ENCODE measurements at regions not wholly inside any gene's neighbourhood (a gene's known extent, or its start where the extent isn't known, plus 50 kb on each side); places are given as distances from the start of the nearest gene placed in this dataset.

DNA sequence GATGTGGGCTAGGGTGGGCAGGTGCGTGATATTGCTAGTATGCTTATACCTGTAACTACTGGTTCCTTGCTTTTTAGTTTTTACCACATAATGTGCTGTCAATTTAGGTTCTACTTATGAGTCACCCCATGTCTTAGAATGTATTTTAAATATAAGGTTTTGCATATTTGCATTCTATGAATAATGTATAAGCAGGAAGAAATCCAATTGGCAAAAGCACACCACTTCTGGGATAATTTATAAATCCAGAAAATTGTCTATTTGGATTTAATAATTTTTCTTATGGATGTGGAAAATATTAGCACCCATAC is 421.6 kb downstream of the PCDH7 start:
- Histone ChIP-seq H2BK12ac (ENCODE audit: low read length in 2 of 2) (no peak overlapping the region), H2BK5ac (ENCODE audit: low read depth, low read length, poor library complexity, severe bottlenecking) (no peak overlapping the region), H3K4me1 (ENCODE audit: control insufficient read depth, insufficient read depth, low read depth, low read length) (no peaks in the 10 kb centered on the region), H4K91ac (ENCODE audit: low read length) (no peak overlapping the region), H3K23ac (ENCODE audit: low read length in 2 of 2) (no peak overlapping the region), H4K8ac (ENCODE audit: low read length) (no peak overlapping the region), H3K14ac (ENCODE audit: low read length in 2 of 2) (no peak overlapping the region), H2BK15ac (ENCODE audit: low read depth, poor library complexity, severe bottlenecking) (no peak overlapping the region), H2AK5ac (ENCODE audit: low read length, severe bottlenecking) (no peak overlapping the region), H3K36me3 (ENCODE audit: control insufficient read depth in 1 of 2, insufficient read depth in 2 of 2, low read depth in 1 of 2, low read length in 2 of 2) (no peaks in the 10 kb centered on the region), H3K4me2 (ENCODE audit: low read length, poor library complexity, severe bottlenecking) (no peak overlapping the region), H3K27me3 (ENCODE audit: control insufficient read depth in 1 of 2, insufficient read depth in 1 of 2, low read length in 2 of 2) (no peaks in the 10 kb centered on the region), H3K79me1 (replicated peaks; ENCODE audit: low read length, poor library complexity, severe bottlenecking) (no peaks in the 10 kb centered on the region), H3K4ac (ENCODE audit: low read depth in 1 of 2, low read length in 2 of 2) (no peak overlapping the region), H3K27ac (ENCODE audit: low read length, poor library complexity, severe bottlenecking) (no peak overlapping the region), H3K4me3 (ENCODE audit: insufficient read depth in 1 of 2, low read depth in 1 of 2, low read length in 2 of 2) (no peak overlapping the region), H2AFZ (ENCODE audit: low read depth, low read length) (no peak overlapping the region), H3K9me3 (ENCODE audit: control insufficient read depth, low read length) (no peaks in the 10 kb centered on the region), H3K18ac (ENCODE audit: low read depth in 1 of 2, low read length in 2 of 2) (no peak overlapping the region), H2BK120ac (ENCODE audit: low read depth, low read length) (no peak overlapping the region), H3K9ac (ENCODE audit: low read length) (no peak overlapping the region)
- no CpG with 5 or more reads among the region's 1 CpG for WGBS
- DNase-seq, result no peak

DNA sequence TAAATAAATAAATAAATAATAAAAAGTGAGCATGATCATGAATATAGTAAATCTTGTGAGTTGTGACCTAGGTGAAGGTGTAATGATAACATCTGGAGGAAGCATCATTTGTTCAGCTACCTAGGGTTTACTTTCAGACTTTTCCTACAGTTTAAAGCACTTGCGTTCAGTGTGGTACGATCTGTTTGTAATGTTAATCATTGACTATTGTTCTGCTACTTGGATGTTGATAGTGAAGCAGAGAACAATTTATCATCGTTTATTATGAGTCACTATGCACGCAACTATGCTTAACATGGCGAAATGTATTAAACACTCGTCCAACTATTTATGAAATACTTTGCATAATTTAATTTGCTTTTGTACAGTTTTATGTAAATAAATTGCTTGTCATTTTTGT is 426.2 kb downstream of the PCDH7 start:
- Histone ChIP-seq H3K36me3 (ENCODE audit: control insufficient read depth in 1 of 2, insufficient read depth in 2 of 2, low read depth in 1 of 2, low read length in 2 of 2) (no peaks in the 10 kb centered on the region), H3K27ac (ENCODE audit: low read length, poor library complexity, severe bottlenecking) (no peak overlapping the region), H3K14ac (ENCODE audit: low read length in 2 of 2) (no peak overlapping the region), H3K23ac (ENCODE audit: low read length in 2 of 2) (no peak overlapping the region), H3K9ac (ENCODE audit: low read length) (no peak overlapping the region), H3K79me1 (replicated peaks; ENCODE audit: low read length, poor library complexity, severe bottlenecking) (no peaks in the 10 kb centered on the region), H3K4ac (ENCODE audit: low read depth in 1 of 2, low read length in 2 of 2) (no peak overlapping the region), H4K8ac (ENCODE audit: low read length) (no peak overlapping the region), H2BK5ac (ENCODE audit: low read depth, low read length, poor library complexity, severe bottlenecking) (no peak overlapping the region), H3K4me2 (ENCODE audit: low read length, poor library complexity, severe bottlenecking) (no peak overlapping the region), H3K18ac (ENCODE audit: low read depth in 1 of 2, low read length in 2 of 2) (no peak overlapping the region), H2BK12ac (ENCODE audit: low read length in 2 of 2) (no peak overlapping the region), H2AFZ (ENCODE audit: low read depth, low read length) (no peak overlapping the region), H3K27me3 (ENCODE audit: control insufficient read depth in 1 of 2, insufficient read depth in 1 of 2, low read length in 2 of 2) (no peaks in the 10 kb centered on the region), H2BK15ac (ENCODE audit: low read depth, poor library complexity, severe bottlenecking) (no peak overlapping the region), H2AK5ac (ENCODE audit: low read length, severe bottlenecking) (no peak overlapping the region), H2BK120ac (ENCODE audit: low read depth, low read length) (no peak overlapping the region), H3K4me3 (ENCODE audit: insufficient read depth in 1 of 2, low read depth in 1 of 2, low read length in 2 of 2) (no peak overlapping the region), H4K91ac (ENCODE audit: low read length) (no peak overlapping the region), H3K4me1 (ENCODE audit: control insufficient read depth, insufficient read depth, low read depth, low read length) (no peaks in the 10 kb centered on the region), H3K9me3 (ENCODE audit: control insufficient read depth, low read length) (no peaks in the 10 kb centered on the region)
- WGBS, result 88% methylated on average over 2 of the region's 6 CpGs
- DNase-seq, result no peak

DNA sequence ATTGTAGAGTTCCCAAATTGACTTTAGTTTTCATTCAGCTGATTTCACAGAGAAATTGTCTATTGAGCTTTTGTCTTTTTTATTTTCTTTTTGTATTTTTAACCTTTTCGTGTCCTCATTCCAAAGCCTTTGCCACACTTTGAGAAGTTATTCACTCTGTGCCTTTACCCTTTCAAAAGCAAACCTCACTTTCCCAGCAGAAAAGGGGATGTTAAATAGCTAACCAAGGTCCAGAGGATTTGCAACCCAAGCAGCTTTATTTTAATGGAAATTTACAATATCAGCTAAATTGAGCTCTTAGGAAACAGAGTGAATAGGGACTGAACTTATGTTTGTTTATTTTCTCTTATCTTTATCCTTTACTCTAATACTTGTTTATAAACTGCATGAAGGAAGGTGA is 428.8 kb downstream of the PCDH7 start:
- H3K9me3 ChIP-seq (ENCODE audit: control insufficient read depth, low read length), result no peaks in the 10 kb centered on the region
- H3K36me3 ChIP-seq (ENCODE audit: control insufficient read depth in 1 of 2, insufficient read depth in 2 of 2, low read depth in 1 of 2, low read length in 2 of 2), result no peaks in the 10 kb centered on the region
- no peak overlapping the region for H3K18ac ChIP-seq (ENCODE audit: low read depth in 1 of 2, low read length in 2 of 2)
- no peaks in the 10 kb centered on the region for H3K79me1 ChIP-seq (replicated peaks; ENCODE audit: low read length, poor library complexity, severe bottlenecking)
- H3K23ac ChIP-seq (ENCODE audit: low read length in 2 of 2), result no peak overlapping the region
- H3K4me3 ChIP-seq (ENCODE audit: insufficient read depth in 1 of 2, low read depth in 1 of 2, low read length in 2 of 2), result no peak overlapping the region
- H2BK5ac ChIP-seq (ENCODE audit: low read depth, low read length, poor library complexity, severe bottlenecking), result no peak overlapping the region
- no peak for DNase-seq
- no peaks in the 10 kb centered on the region for H3K4me1 ChIP-seq (ENCODE audit: control insufficient read depth, insufficient read depth, low read depth, low read length)
- H3K27me3 ChIP-seq (ENCODE audit: control insufficient read depth in 1 of 2, insufficient read depth in 1 of 2, low read length in 2 of 2), result no peaks in the 10 kb centered on the region
- no peak overlapping the region for H2BK120ac ChIP-seq (ENCODE audit: low read depth, low read length)
- H3K27ac ChIP-seq (ENCODE audit: low read length, poor library complexity, severe bottlenecking), result no peak overlapping the region
- no peak overlapping the region for H2AK5ac ChIP-seq (ENCODE audit: low read length, severe bottlenecking)
- no peak overlapping the region for H3K4me2 ChIP-seq (ENCODE audit: low read length, poor library complexity, severe bottlenecking)
- 40% methylated on average over 1 of the region's 1 CpG for WGBS
- H3K14ac ChIP-seq (ENCODE audit: low read length in 2 of 2), result no peak overlapping the region
- H2BK15ac ChIP-seq (ENCODE audit: low read depth, poor library complexity, severe bottlenecking), result no peak overlapping the region
- no peak overlapping the region for H2BK12ac ChIP-seq (ENCODE audit: low read length in 2 of 2)
- H3K9ac ChIP-seq (ENCODE audit: low read length), result no peak overlapping the region
- no peak overlapping the region for H3K4ac ChIP-seq (ENCODE audit: low read depth in 1 of 2, low read length in 2 of 2)
- H4K8ac ChIP-seq (ENCODE audit: low read length), result no peak overlapping the region
- H4K91ac ChIP-seq (ENCODE audit: low read length), result no peak overlapping the region
- H2AFZ ChIP-seq (ENCODE audit: low read depth, low read length), result no peak overlapping the region

DNA sequence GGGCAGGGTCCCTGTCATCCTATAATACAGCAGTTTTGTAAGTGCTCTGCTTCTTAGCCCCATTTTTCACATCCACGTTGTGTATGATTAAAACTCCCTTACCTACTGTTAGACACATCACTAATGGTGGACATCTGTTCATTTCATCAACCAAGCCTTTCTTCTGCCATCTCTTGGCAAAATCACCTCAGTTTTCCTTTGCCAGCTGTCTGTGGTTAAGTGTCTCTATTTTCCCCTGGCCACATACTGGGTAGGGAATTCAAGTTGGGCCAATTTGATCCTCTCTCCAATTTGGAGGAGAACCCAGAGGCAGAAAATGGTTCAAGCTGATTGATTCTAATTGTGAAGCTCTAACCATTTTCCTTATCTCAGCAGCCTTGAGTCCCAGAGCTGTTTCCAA is 436.1 kb downstream of the PCDH7 start:
- Histone ChIP-seq H3K4me3 (ENCODE audit: insufficient read depth in 1 of 2, low read depth in 1 of 2, low read length in 2 of 2) (no peak overlapping the region), H3K4ac (ENCODE audit: low read depth in 1 of 2, low read length in 2 of 2) (no peak overlapping the region)

More for the DNA sequence above, 436.1 kb downstream of the PCDH7 start:
- Histone ChIP-seq H3K23ac (ENCODE audit: low read length in 2 of 2) (no peak overlapping the region), H3K36me3 (ENCODE audit: control insufficient read depth in 1 of 2, insufficient read depth in 2 of 2, low read depth in 1 of 2, low read length in 2 of 2) (no peaks in the 10 kb centered on the region), H3K14ac (ENCODE audit: low read length in 2 of 2) (no peak overlapping the region), H2BK15ac (ENCODE audit: low read depth, poor library complexity, severe bottlenecking) (no peak overlapping the region), H4K8ac (ENCODE audit: low read length) (no peak overlapping the region), H3K9ac (ENCODE audit: low read length) (no peak overlapping the region), H4K91ac (ENCODE audit: low read length) (no peak overlapping the region), H3K4me1 (ENCODE audit: control insufficient read depth, insufficient read depth, low read depth, low read length) (no peaks in the 10 kb centered on the region), H3K27ac (ENCODE audit: low read length, poor library complexity, severe bottlenecking) (no peak overlapping the region), H3K27me3 (ENCODE audit: control insufficient read depth in 1 of 2, insufficient read depth in 1 of 2, low read length in 2 of 2) (no peaks in the 10 kb centered on the region), H3K18ac (ENCODE audit: low read depth in 1 of 2, low read length in 2 of 2) (no peak overlapping the region), H2AFZ (ENCODE audit: low read depth, low read length) (no peak overlapping the region), H2BK5ac (ENCODE audit: low read depth, low read length, poor library complexity, severe bottlenecking) (no peak overlapping the region), H2BK12ac (ENCODE audit: low read length in 2 of 2) (no peak overlapping the region), H3K79me1 (replicated peaks; ENCODE audit: low read length, poor library complexity, severe bottlenecking) (no peaks in the 10 kb centered on the region), H2BK120ac (ENCODE audit: low read depth, low read length) (no peak overlapping the region), H2AK5ac (ENCODE audit: low read length, severe bottlenecking) (no peak overlapping the region), H3K4me2 (ENCODE audit: low read length, poor library complexity, severe bottlenecking) (no peak overlapping the region), H3K9me3 (ENCODE audit: control insufficient read depth, low read length) (no peaks in the 10 kb centered on the region)
- no peak for DNase-seq
- WGBS, result 90% methylated on average over 1 of the region's 1 CpG
